Pancreas (tissue), 10 donors: ENCODE measurements at regions not wholly inside any gene's neighbourhood (a gene's known extent, or its start where the extent isn't known, plus 50 kb on each side); places are given as distances from the start of the nearest gene placed in this dataset.

Experiments
- ATAC-seq, 4 donors: fragments of 200-7000 bp; cut with Tn5 transposase; one replicate each; pipeline versions ENCODE4 v1.8.0 to v1.9.1; 2020; ENCODE audit warnings: mild to moderate bottlenecking in 4 of 4, moderate library complexity in 4 of 4
- DNase-seq, 6 donors: peaks; one replicate each; pipeline ENCODE4 v3.0.0-alpha.2; 2020
- FAIRE-seq: peaks from 2 replicates; lab custom pipeline; 2012; peaks lifted over from hg19 to GRCh38; lab: Jason Lieb, UNC
- H3K27ac ChIP-seq, 4 donors: fragments of 200-600 bp; sonication (generic); 1 replicate in 3 of 4; 2 replicates in 1 of 4; pipeline versions ENCODE4 v1.5.0 to v1.8.0; 2020
- H3K27me3 ChIP-seq, 4 donors: fragments of 200-600 bp; one replicate each; pipeline ENCODE4 v1.8.0; 2021
- H3K36me3 ChIP-seq, 3 donors: fragments of 200-600 bp; sonication (generic) in 1 of 3; one replicate each; pipeline versions ENCODE4 v1.5.0 to v1.8.0; 2020 to 2021
- H3K4me1 ChIP-seq, 3 donors: fragments of 200-600 bp; one replicate each; pipeline ENCODE4 v1.8.0; 2021
- H3K4me3 ChIP-seq, 4 donors: fragments of 200-600 bp; sonication (generic) in 2 of 4; one replicate each; pipeline versions ENCODE4 v1.5.0 to v1.8.0; 2020 to 2021
- H3K9me3 ChIP-seq, 4 donors: fragments of 200-600 bp; one replicate each; pipeline ENCODE4 v1.8.0; 2021
- WGBS, 2 donors: extraction: QIAGEN DNeasy Blood & Tissue Kit; methylation state at CpG; one replicate each; pipeline ENCODE4 v1.1.7; 2013; 5-methylcytosine and 5-hydroxymethylcytosine counted together
- intact Hi-C, 3 donors: fragments of 100-400 bp; cut with DNase I; formaldehyde crosslinking; loops; one replicate each; pipeline versions ENCODE4 v1.11.1 to v1.14.2; 2022
- TF ChIP-seq, protein P1 (sequence below), 4 donors: fragments of 200-600 bp; sonication (generic) in 3 of 4; IDR thresholded peaks; one replicate each; pipeline versions ENCODE4 v1.5.0 to v1.8.0; 2021; ENCODE audit warnings: antibody characterized with exemption in 4 of 4
- donor health status: healthy with polysubstance abuse.
- donor health status: DM: no; HTN: no; CAD: no; lungs with moderate emphysema.
- donor health status: DM: no; HTN: no; CAD: no.
- donor health status: control.
- donor health status: control.
- donor health status: Bipolar disorder and iron deficiency.
- donor health status: DM: yes; HTN: yes; CAD: no.
- donor health status: DM: no; HTN: no; CAD: no.
- donor health status: DM: no; HTN: no; CAD: no.
- donor health status: DM: yes; HTN: yes; CAD: no.

DNA sequence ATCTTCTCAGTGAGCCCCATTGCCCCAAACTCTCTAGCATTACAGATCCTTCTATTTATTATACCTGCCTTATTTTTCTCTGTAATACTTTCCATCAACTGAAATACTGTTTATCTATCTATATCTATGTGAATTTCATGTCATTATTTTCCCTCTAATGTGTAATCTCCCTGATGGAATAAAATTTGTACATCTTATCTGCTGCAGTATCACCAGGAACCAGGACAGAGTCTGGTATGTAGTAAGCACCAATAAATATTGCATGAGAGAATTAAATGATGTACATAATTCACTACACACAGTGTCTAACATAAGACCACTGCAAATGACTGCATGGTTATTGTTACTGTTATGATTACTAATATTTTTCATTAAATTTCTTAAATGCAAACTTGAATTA, 759.1 kb downstream of the PRELID2 start:
- FAIRE-seq (no peak), ATAC-seq (no peak), DNase-seq (no peak)
- no peak overlapping the region for H3K27ac ChIP-seq
- no peaks in the 10 kb centered on the region for H3K4me1 ChIP-seq
- intact Hi-C loops = no loop called here
- H3K4me3 ChIP-seq = no peak overlapping the region
- no peaks in the 10 kb centered on the region for H3K36me3 ChIP-seq
- H3K9me3 ChIP-seq = no peaks in the 10 kb centered on the region
- TF ChIP-seq, protein P1, sequence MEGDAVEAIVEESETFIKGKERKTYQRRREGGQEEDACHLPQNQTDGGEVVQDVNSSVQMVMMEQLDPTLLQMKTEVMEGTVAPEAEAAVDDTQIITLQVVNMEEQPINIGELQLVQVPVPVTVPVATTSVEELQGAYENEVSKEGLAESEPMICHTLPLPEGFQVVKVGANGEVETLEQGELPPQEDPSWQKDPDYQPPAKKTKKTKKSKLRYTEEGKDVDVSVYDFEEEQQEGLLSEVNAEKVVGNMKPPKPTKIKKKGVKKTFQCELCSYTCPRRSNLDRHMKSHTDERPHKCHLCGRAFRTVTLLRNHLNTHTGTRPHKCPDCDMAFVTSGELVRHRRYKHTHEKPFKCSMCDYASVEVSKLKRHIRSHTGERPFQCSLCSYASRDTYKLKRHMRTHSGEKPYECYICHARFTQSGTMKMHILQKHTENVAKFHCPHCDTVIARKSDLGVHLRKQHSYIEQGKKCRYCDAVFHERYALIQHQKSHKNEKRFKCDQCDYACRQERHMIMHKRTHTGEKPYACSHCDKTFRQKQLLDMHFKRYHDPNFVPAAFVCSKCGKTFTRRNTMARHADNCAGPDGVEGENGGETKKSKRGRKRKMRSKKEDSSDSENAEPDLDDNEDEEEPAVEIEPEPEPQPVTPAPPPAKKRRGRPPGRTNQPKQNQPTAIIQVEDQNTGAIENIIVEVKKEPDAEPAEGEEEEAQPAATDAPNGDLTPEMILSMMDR (IDR thresholded peaks at IDR 0.05) = no peak
- no peaks in the 10 kb centered on the region for H3K27me3 ChIP-seq

DNA sequence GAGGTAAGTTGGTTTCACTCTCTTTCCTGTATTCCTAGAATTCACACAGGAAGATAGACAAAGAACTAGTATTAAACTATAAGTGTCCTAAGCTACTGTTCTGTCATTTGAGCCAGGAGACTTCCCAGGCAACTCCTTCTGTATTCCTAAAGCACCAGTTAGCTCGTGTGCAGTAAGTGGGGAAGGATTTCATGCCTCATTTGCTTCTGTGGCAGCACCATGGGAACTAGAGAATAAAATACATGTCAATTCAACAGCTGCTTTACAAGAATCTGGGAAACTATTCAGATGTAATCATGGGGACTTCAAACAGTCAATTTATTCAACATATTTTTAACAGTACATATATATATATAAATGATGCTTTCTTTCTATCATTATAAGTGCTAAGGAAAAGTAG, 762.3 kb downstream of the PRELID2 start:
- TF ChIP-seq, protein P1 (IDR thresholded peaks at IDR 0.05) = no peak
- WGBS, 2 donors = 64 to 71% methylated on average over 1 of the region's 1 CpG
- H3K4me3 ChIP-seq = no peak overlapping the region
- no peak overlapping the region for H3K27ac ChIP-seq
- H3K4me1 ChIP-seq = no peaks in the 10 kb centered on the region
- ATAC-seq (no peak), DNase-seq (no peak), FAIRE-seq (no peak)
- H3K9me3 ChIP-seq = no peaks in the 10 kb centered on the region
- no peaks in the 10 kb centered on the region for H3K36me3 ChIP-seq
- H3K27me3 ChIP-seq = no peaks in the 10 kb centered on the region
- intact Hi-C loops = no loop called here

DNA sequence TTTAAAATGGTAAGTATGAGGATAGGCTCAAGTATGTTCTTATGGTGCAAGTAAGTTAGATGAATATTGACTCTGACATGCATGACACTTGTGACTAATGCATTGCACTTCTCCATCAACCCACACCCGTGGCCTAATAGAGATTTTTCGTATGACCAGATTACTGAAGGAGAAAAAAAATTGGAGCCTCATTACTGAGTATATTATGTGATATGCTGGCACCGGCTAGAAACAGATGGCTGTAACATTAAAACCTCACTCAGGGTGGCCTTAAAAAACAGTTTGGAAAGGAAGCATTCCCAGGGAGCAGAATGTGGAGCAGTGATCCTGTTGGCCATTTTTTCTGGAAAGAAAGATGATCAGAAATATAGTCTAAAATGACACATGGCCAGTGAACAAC, 766.4 kb downstream of the PRELID2 start:
- H3K4me1 ChIP-seq = no peaks in the 10 kb centered on the region
- TF ChIP-seq, protein P1 (IDR thresholded peaks at IDR 0.05) = no peak
- DNase-seq (no peak), ATAC-seq (no peak), FAIRE-seq (no peak)
- no peaks in the 10 kb centered on the region for H3K9me3 ChIP-seq
- H3K27me3 ChIP-seq = no peaks in the 10 kb centered on the region
- intact Hi-C loops = no loop called here
- H3K27ac ChIP-seq = no peak overlapping the region
- WGBS, 2 donors = 80 to 87% methylated on average over 3 of the region's 3 CpGs
- H3K36me3 ChIP-seq = no peaks in the 10 kb centered on the region
- no peak overlapping the region for H3K4me3 ChIP-seq

DNA sequence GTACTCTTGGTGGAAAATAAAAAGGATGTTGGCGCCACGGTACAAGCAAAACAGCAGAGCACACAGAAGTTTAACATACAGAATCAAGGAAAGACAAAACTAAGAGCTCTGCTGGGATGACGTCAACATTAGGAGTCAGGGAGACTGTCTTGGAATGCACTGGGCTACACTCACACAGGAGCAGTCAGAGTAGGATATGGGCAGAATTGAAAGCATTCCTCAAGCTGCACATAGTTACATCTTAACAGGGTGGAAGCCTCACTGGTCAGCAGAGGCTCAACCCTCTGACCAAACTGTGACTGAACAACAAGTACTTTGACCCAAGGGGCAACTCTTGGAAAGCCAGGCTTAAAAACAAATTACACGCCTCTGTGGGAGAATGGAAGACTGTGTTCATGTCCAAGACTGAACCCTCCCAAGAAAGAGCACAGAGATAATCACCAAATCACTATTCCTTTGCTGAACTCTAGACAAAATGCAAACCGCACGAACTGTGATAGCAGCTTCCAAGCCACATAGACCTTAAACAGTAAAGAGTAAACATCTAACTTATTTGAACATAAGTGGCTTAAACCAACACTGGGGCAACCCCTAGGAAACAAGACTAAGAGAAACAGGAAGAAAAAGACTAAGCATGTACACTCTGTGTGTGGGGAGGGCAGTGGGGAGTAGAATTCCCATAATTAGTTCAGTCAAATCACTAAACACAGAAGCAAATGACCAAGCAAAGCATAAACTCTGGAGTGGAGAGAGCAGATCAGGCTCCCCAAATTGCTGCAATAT, 772.7 kb downstream of the PRELID2 start:
- intact Hi-C loops = no loop called here
- no peak overlapping the region for H3K27ac ChIP-seq
- TF ChIP-seq, protein P1 (IDR thresholded peaks at IDR 0.05) = no peak
- H3K27me3 ChIP-seq = no peaks in the 10 kb centered on the region
- H3K9me3 ChIP-seq = no peaks in the 10 kb centered on the region
- ATAC-seq (no peak), FAIRE-seq (no peak), DNase-seq (no peak)
- H3K4me1 ChIP-seq = no peaks in the 10 kb centered on the region
- 78 to 84% methylated on average over 6 of the region's 6 CpGs for WGBS, 2 donors
- no peak overlapping the region for H3K4me3 ChIP-seq
- no peaks in the 10 kb centered on the region for H3K36me3 ChIP-seq

DNA sequence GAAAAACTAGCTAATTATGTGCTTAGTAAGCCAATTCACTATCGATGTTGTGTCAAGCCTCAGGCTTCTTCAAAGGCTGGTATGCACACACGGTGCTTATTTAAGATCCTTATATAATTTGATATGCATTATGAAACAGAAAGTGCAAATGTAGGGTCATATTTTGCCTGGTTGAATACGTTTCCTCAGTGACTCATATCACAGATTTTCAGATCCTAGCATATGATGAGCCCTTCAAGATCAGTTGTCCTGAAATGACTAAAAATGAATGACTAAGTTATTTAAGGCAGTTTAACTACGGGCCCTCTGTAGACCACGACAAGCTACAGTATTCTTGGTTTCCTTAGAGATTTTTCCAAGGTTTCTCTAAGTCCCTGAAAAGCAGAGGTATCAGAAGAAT, 778.3 kb downstream of the PRELID2 start:
- Histone ChIP-seq H3K4me3 (no peak overlapping the region), H3K36me3 (no peaks in the 10 kb centered on the region), H3K4me1 (no peaks in the 10 kb centered on the region), H3K27me3 (no peaks in the 10 kb centered on the region), H3K9me3 (no peaks in the 10 kb centered on the region), H3K27ac (no peak overlapping the region)
- 47 to 58% methylated on average over 5 of the region's 5 CpGs for WGBS, 2 donors
- DNase-seq (no peak), FAIRE-seq (no peak), ATAC-seq (no peak)
- intact Hi-C loops = no loop called here
- TF ChIP-seq, protein P1 (IDR thresholded peaks at IDR 0.05) = no peak
